H9 (cell line): ENCODE measurements at regions not wholly inside any gene's neighbourhood (a gene's known extent, or its start where the extent isn't known, plus 50 kb on each side); places are given as distances from the start of the nearest gene placed in this dataset.

ENCODE experiments used
- DNase-seq: peaks from one replicate; pipeline ENCODE4 v3.0.0-alpha.2; 2017
- H2AFZ ChIP-seq: one replicate; pipeline ENCODE4 v1.6.1; 2013; ENCODE audit warnings: mild to moderate bottlenecking, low read length, control low read depth, moderate library complexity
- H2AK5ac ChIP-seq: 2 replicates; pipeline ENCODE4 v1.6.1; 2013; ENCODE audit warnings: low read length, control low read depth, mixed read lengths; ENCODE audit not compliant: insufficient read length
- H2BK120ac ChIP-seq: one replicate; pipeline ENCODE4 v1.6.1; 2013; ENCODE audit warnings: low read depth, mild to moderate bottlenecking, low read length, control low read depth, inconsistent platforms; ENCODE audit not compliant: poor library complexity, severe bottlenecking
- H2BK12ac ChIP-seq: 2 replicates; pipeline ENCODE4 v1.6.1; 2013; ENCODE audit warnings: low read length, control low read depth, mixed read lengths, low read depth; ENCODE audit not compliant: insufficient read length
- H2BK15ac ChIP-seq: 2 replicates; pipeline ENCODE4 v1.6.1; 2013; ENCODE audit warnings: low read depth, low read length, control low read depth
- H2BK20ac ChIP-seq: one replicate; pipeline ENCODE4 v1.6.1; 2013; ENCODE audit warnings: low read depth, mild to moderate bottlenecking, low read length, control low read depth, inconsistent platforms; ENCODE audit not compliant: poor library complexity, severe bottlenecking
- H2BK5ac ChIP-seq: 2 replicates; pipeline ENCODE4 v1.6.1; 2013; ENCODE audit warnings: low read length, control low read depth, mixed read lengths; ENCODE audit not compliant: insufficient read length
- H3K14ac ChIP-seq: 2 replicates; pipeline ENCODE4 v1.6.1; 2013; ENCODE audit warnings: low read length, control low read depth; ENCODE audit not compliant: insufficient read depth
- H3K18ac ChIP-seq: 2 replicates; pipeline ENCODE4 v1.6.1; 2013; ENCODE audit warnings: low read depth, mild to moderate bottlenecking, mixed read lengths, low read length, control low read depth; ENCODE audit not compliant: insufficient read length
- H3K23ac ChIP-seq: 2 replicates; pipeline ENCODE4 v1.6.1; 2013; ENCODE audit warnings: low read length, control low read depth, mixed read lengths, low read depth; ENCODE audit not compliant: insufficient read length
- H3K23me2 ChIP-seq: 2 replicates; pipeline ENCODE4 v1.6.1; 2013; ENCODE audit warnings: low read depth, mild to moderate bottlenecking, mixed read lengths, low read length, control low read depth; ENCODE audit not compliant: insufficient read length, poor library complexity, severe bottlenecking
- H3K27ac ChIP-seq: 2 replicates; pipeline ENCODE4 v1.5.1; 2013; ENCODE audit warnings: low read length, control low read depth, mixed read lengths, low read depth; ENCODE audit not compliant: insufficient read length
- H3K27me3 ChIP-seq: 2 replicates; pipeline ENCODE4 v1.6.1; 2013; ENCODE audit warnings: low read length, control low read depth, inconsistent platforms; ENCODE audit not compliant: insufficient read depth
- H3K4ac ChIP-seq: 2 replicates; pipeline ENCODE4 v1.6.1; 2013; ENCODE audit warnings: low read depth, mild to moderate bottlenecking, control low read depth, inconsistent platforms, low read length, moderate library complexity
- H3K4me1 ChIP-seq: 2 replicates; pipeline ENCODE4 v1.6.1; 2013; ENCODE audit warnings: low read length, control low read depth, inconsistent platforms; ENCODE audit not compliant: insufficient read depth
- H3K4me2 ChIP-seq: 2 replicates; pipeline ENCODE4 v1.6.1; 2013; ENCODE audit warnings: low read length, control low read depth, mixed read lengths; ENCODE audit not compliant: insufficient read length, insufficient read depth
- H3K56ac ChIP-seq: 2 replicates; pipeline ENCODE4 v1.6.1; 2013; ENCODE audit warnings: low read depth, mild to moderate bottlenecking, mixed read lengths, low read length, control low read depth; ENCODE audit not compliant: insufficient read length
- H3K79me1 ChIP-seq: 2 replicates; pipeline ENCODE4 v1.6.1; 2013; ENCODE audit warnings: low read depth, mild to moderate bottlenecking, moderate library complexity, low read length, control low read depth, inconsistent platforms; ENCODE audit not compliant: insufficient read depth, poor library complexity, severe bottlenecking
- H3K79me2 ChIP-seq: 2 replicates; pipeline ENCODE4 v1.6.1; 2013; ENCODE audit warnings: low read length, control low read depth, inconsistent platforms; ENCODE audit not compliant: insufficient read depth
- H3K9ac ChIP-seq: 2 replicates; pipeline ENCODE4 v1.6.1; 2013; ENCODE audit warnings: low read length, control low read depth, mixed read lengths; ENCODE audit not compliant: insufficient read length; ENCODE audit errors: extremely low read depth
- H3K9me3 ChIP-seq: one replicate; pipeline ENCODE4 v1.6.1; 2013; ENCODE audit warnings: low read depth, low read length, inconsistent platforms; ENCODE audit not compliant: control insufficient read depth
- H3T11ph ChIP-seq: one replicate; pipeline ENCODE4 v1.6.1; 2013; ENCODE audit warnings: mild to moderate bottlenecking, low read length, control low read depth, inconsistent platforms
- H4K20me1 ChIP-seq: one replicate; pipeline ENCODE4 v1.6.1; 2013; ENCODE audit not compliant: control insufficient read depth, insufficient read length, insufficient read depth
- H4K5ac ChIP-seq: 2 replicates; pipeline ENCODE4 v1.6.1; 2013; ENCODE audit warnings: low read depth, mild to moderate bottlenecking, mixed read lengths, low read length, control low read depth; ENCODE audit not compliant: insufficient read length
- H4K8ac ChIP-seq: replicated peaks from 2 replicates; pipeline ENCODE4 v1.6.1; 2013; ENCODE audit warnings: low read length, control low read depth, mixed read lengths, low read depth; ENCODE audit not compliant: insufficient read length
- H4K91ac ChIP-seq: 2 replicates; pipeline ENCODE4 v1.6.1; 2013; ENCODE audit warnings: low read depth, mild to moderate bottlenecking, moderate library complexity, mixed read lengths, low read length, control low read depth; ENCODE audit not compliant: insufficient read length
- H3K27ac Mint-ChIP-seq, 3 experiments: 2 replicates in 2 of 3; 3 replicates in 1 of 3; pipeline ENCODE4 v1.8.0; 2020 to 2021; ENCODE audit warnings: mixed read lengths in 3 of 3, mild to moderate bottlenecking in 1 of 3, moderate library complexity in 1 of 3
- H3K27me3 Mint-ChIP-seq: 2 replicates; pipeline ENCODE4 v1.8.0; 2021; ENCODE audit warnings: low read depth, mild to moderate bottlenecking, moderate library complexity, mixed read lengths
- H3K36me3 Mint-ChIP-seq, 3 experiments: 2 replicates in 2 of 3; 3 replicates in 1 of 3; pipeline ENCODE4 v1.8.0; 2020 to 2021; ENCODE audit warnings: low read depth in 3 of 3, mixed read lengths in 3 of 3; ENCODE audit not compliant: insufficient read depth in 1 of 3
- H3K4me1 Mint-ChIP-seq, 2 experiments: 2 replicates each; pipeline ENCODE4 v1.8.0; 2020; ENCODE audit warnings: mixed read lengths in 2 of 2
- H3K4me3 Mint-ChIP-seq, 2 experiments: 2 replicates in 1 of 2; 3 replicates in 1 of 2; pipeline ENCODE4 v1.8.0; 2020 to 2021; ENCODE audit warnings: mild to moderate bottlenecking in 2 of 2, mixed read lengths in 2 of 2, moderate library complexity in 1 of 2
- H3K9me3 Mint-ChIP-seq, 2 experiments: 2 replicates in 1 of 2; 3 replicates in 1 of 2; pipeline ENCODE4 v1.8.0; 2020; ENCODE audit warnings: mild to moderate bottlenecking in 2 of 2, mixed read lengths in 2 of 2, moderate library complexity in 1 of 2
- WGBS: extraction: QIAGEN DNeasy Blood & Tissue Kit; methylation state at CpG from one replicate; pipeline ENCODE4 v1.1.7; 2013; ENCODE audit warnings: missing lambda C conversion rate, low lambda C conversion rate, mixed read lengths; ENCODE audit not compliant: insufficient read length; ENCODE audit errors: extremely low coverage; 5-methylcytosine and 5-hydroxymethylcytosine counted together
- TF ChIP-seq, protein P1 (sequence below): fragments of 200-600 bp; sonication (generic); conservative IDR thresholded peaks from 3 replicates; pipeline ENCODE4 v1.8.0; 2021; ENCODE audit warnings: antibody characterized with exemption, mild to moderate bottlenecking

DNA sequence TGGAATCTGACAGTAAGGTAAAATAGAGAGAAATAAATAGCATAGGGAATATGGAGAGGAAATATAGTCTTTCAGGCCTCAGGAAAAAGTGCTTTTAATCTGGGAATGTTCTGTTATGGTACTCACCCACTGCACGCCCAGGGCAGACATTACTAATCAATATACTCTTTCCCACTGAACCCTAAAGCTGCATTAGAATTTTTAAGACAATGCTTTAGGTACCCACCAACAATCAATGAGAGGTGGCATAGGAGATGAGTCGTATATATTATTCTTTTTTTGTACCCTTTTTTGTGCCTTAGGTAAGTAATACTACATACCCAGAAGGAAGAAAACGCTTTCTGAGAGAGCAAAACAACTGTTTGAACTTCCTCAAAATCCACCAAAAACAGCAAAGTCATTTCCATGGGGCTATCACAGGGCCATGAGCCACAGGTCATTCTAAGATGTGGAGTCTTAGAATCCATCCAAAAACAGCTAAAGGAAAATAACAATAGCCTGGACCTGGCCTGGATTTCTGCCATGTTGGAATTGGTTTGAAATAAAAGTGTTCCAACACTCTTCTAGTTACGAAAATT lies 542.1 kb downstream of the XYLT1 start:
- Histone ChIP-seq H3K18ac (no peak overlapping the region), H4K20me1 (no peaks in the 10 kb centered on the region), H2AFZ (no peak overlapping the region), H3K4me1 (no peaks in the 10 kb centered on the region), H3K14ac (no peak overlapping the region), H2BK12ac (no peak overlapping the region), H3K79me2 (no peaks in the 10 kb centered on the region), H3K9ac (no peak overlapping the region), H3K56ac (no peak overlapping the region), H3K23ac (no peak overlapping the region), H4K8ac (no peak overlapping the region), H2BK15ac (no peak overlapping the region), H2BK20ac (no peak overlapping the region), H3K23me2 (no peaks in the 10 kb centered on the region), H3K27me3 (no peaks in the 10 kb centered on the region), H2BK5ac (no peak overlapping the region), H4K91ac (no peak overlapping the region), H2BK120ac (no peak overlapping the region), H4K5ac (no peak overlapping the region), H3K4me2 (no peak overlapping the region), H3T11ph (no peak overlapping the region), H3K4ac (no peak overlapping the region), H3K27ac (no peak overlapping the region), H2AK5ac (no peak overlapping the region), H3K9me3 (no peaks in the 10 kb centered on the region), H3K79me1 (no peaks in the 10 kb centered on the region)
- TF ChIP-seq, protein P1, sequence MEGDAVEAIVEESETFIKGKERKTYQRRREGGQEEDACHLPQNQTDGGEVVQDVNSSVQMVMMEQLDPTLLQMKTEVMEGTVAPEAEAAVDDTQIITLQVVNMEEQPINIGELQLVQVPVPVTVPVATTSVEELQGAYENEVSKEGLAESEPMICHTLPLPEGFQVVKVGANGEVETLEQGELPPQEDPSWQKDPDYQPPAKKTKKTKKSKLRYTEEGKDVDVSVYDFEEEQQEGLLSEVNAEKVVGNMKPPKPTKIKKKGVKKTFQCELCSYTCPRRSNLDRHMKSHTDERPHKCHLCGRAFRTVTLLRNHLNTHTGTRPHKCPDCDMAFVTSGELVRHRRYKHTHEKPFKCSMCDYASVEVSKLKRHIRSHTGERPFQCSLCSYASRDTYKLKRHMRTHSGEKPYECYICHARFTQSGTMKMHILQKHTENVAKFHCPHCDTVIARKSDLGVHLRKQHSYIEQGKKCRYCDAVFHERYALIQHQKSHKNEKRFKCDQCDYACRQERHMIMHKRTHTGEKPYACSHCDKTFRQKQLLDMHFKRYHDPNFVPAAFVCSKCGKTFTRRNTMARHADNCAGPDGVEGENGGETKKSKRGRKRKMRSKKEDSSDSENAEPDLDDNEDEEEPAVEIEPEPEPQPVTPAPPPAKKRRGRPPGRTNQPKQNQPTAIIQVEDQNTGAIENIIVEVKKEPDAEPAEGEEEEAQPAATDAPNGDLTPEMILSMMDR: no peak
- peaks cover 17% of the 10 kb centered on the region in 2 experiments for H3K4me1 Mint-ChIP-seq
- no peaks in the 10 kb centered on the region; a peak in 1 of 5 replicates for H3K9me3 Mint-ChIP-seq
- no peaks in the 10 kb centered on the region for H3K27me3 Mint-ChIP-seq
- H3K36me3 Mint-ChIP-seq: no peaks in the 10 kb centered on the region
- no peak for DNase-seq
- no peak overlapping the region for H3K27ac Mint-ChIP-seq
- WGBS: no CpG with 5 or more reads among the region's 4 CpGs
- H3K4me3 Mint-ChIP-seq: no peak overlapping the region
